K562 (cell line): ENCODE measurements at regions not wholly inside any gene's neighbourhood (a gene's known extent, or its start where the extent isn't known, plus 50 kb on each side); places are given as distances from the start of the nearest gene placed in this dataset.

ENCODE experiments used
- KLF1 ChIP-seq: fragments of 450-650 bp; IDR thresholded peaks from 2 replicates; pipeline ENCODE4 v1.6.1; 2016; ENCODE audit warnings: missing genetic modification characterization, missing compliant biosample characterization
- TRIM24 ChIP-seq, 2 experiments: fragments of 450-650 bp; IDR thresholded peaks; 2 replicates each; pipeline ENCODE4 v1.6.1; 2016
- ZNF354B ChIP-seq: fragments of 250-450 bp; sonication (Bioruptor Pico); IDR thresholded peaks from 2 replicates; pipeline ENCODE4 v1.4.0; 2020
- ZNF586 ChIP-seq: fragments of 450-650 bp; formaldehyde crosslinking; conservative IDR thresholded peaks from 2 replicates; pipeline ENCODE4 v1.4.0; 2020; ENCODE audit warnings: mild to moderate bottlenecking, moderate library complexity
- TF ChIP-seq, protein P1 (sequence below): fragments of 150-350 bp; IDR thresholded peaks from 2 replicates; pipeline ENCODE4 v1.6.1; 2014; ENCODE audit warnings: low read depth, mild to moderate bottlenecking, low read length, borderline replicate concordance
- TF ChIP-seq, protein P2 (sequence below): fragments of 450-650 bp; formaldehyde crosslinking; IDR thresholded peaks from 2 replicates; pipeline ENCODE4 v1.4.0; 2022; ENCODE audit warnings: mild to moderate bottlenecking, moderate library complexity
- TF ChIP-seq, protein P3 (sequence below), 2 experiments: fragments of 450-650 bp; IDR thresholded peaks; 2 replicates each; pipeline ENCODE4 v1.6.1; 2016

DNA sequence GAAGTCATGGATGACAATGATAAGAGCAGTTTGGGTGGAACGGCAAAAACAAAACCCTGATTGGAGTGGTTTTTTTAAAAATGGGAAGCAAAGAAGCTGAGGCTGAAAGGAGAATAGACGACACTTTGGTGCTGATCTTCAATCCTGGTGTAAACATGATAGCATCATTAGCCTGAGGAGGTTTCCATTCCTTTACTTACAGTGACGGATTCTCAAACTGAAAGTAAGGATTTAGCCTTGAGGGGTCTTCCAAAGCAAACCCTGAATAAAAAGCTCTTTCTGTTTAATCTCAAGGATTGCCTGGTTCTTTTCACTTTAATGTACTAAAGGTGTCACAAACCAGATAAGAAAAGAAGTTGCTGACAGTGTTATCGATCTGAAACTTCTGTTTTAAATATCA is 69.3 kb downstream of the KCNJ2 start (continued):
- no peak for TF ChIP-seq ZNF354B (CRISPR knock-in tag)
- TF ChIP-seq, protein P1, sequence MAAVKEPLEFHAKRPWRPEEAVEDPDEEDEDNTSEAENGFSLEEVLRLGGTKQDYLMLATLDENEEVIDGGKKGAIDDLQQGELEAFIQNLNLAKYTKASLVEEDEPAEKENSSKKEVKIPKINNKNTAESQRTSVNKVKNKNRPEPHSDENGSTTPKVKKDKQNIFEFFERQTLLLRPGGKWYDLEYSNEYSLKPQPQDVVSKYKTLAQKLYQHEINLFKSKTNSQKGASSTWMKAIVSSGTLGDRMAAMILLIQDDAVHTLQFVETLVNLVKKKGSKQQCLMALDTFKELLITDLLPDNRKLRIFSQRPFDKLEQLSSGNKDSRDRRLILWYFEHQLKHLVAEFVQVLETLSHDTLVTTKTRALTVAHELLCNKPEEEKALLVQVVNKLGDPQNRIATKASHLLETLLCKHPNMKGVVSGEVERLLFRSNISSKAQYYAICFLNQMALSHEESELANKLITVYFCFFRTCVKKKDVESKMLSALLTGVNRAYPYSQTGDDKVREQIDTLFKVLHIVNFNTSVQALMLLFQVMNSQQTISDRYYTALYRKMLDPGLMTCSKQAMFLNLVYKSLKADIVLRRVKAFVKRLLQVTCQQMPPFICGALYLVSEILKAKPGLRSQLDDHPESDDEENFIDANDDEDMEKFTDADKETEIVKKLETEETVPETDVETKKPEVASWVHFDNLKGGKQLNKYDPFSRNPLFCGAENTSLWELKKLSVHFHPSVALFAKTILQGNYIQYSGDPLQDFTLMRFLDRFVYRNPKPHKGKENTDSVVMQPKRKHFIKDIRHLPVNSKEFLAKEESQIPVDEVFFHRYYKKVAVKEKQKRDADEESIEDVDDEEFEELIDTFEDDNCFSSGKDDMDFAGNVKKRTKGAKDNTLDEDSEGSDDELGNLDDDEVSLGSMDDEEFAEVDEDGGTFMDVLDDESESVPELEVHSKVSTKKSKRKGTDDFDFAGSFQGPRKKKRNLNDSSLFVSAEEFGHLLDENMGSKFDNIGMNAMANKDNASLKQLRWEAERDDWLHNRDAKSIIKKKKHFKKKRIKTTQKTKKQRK = no peak
- no peak for TF ChIP-seq ZNF586
- TF ChIP-seq KLF1 = no peak
- TF ChIP-seq TRIM24 (IDR thresholded peaks at IDR 0.05) = no peak
- TF ChIP-seq, protein P2, sequence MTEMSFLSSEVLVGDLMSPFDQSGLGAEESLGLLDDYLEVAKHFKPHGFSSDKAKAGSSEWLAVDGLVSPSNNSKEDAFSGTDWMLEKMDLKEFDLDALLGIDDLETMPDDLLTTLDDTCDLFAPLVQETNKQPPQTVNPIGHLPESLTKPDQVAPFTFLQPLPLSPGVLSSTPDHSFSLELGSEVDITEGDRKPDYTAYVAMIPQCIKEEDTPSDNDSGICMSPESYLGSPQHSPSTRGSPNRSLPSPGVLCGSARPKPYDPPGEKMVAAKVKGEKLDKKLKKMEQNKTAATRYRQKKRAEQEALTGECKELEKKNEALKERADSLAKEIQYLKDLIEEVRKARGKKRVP (CRISPR knock-in tag) = no peak
- TF ChIP-seq, protein P3, sequence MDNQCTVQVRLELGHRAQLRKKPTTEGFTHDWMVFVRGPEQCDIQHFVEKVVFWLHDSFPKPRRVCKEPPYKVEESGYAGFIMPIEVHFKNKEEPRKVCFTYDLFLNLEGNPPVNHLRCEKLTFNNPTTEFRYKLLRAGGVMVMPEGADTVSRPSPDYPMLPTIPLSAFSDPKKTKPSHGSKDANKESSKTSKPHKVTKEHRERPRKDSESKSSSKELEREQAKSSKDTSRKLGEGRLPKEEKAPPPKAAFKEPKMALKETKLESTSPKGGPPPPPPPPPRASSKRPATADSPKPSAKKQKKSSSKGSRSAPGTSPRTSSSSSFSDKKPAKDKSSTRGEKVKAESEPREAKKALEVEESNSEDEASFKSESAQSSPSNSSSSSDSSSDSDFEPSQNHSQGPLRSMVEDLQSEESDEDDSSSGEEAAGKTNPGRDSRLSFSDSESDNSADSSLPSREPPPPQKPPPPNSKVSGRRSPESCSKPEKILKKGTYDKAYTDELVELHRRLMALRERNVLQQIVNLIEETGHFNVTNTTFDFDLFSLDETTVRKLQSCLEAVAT (IDR thresholded peaks at IDR 0.05) = no peak
